ENCODE measurements at regions not wholly inside any gene's neighbourhood (a gene's known extent, or its start where the extent isn't known, plus 50 kb on each side); places are given as distances from the start of the nearest gene placed in this dataset.

DNA sequence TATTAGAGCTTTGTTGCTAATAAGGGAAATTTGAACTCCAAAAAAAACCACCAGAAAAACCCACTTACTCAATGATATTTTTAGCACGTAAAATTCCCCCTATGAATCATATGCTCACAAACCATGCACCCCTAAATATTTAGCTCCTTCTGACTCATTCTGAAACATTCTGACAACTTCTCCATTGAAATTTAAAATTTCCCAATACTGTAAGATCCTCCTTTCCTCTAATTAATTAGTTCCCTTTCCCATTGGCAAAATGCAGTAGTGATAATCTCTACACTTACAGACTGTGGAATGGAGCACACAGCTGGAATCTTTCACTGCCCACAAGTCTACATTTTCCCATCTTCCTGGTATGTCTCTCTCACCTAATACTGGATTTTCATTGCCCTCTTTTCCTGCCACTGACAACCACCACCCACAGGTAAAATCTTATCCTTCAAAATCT is 215.8 kb upstream of the ACVR2A start:
- H3K27ac ChIP-seq: no peak overlapping the region
- H3K4me1 ChIP-seq: no peaks in the 10 kb centered on the region
- ATAC-seq: no peak
- no peak overlapping the region for H3K4me3 ChIP-seq
- H3K36me3 ChIP-seq: no peaks in the 10 kb centered on the region
- no peaks in the 10 kb centered on the region for H3K27me3 ChIP-seq
- TF ChIP-seq POLR2A (IDR thresholded peaks at IDR 0.05): no peak
- no peak for TF ChIP-seq EP300 (IDR thresholded peaks at IDR 0.05)
- TF ChIP-seq, protein P1, sequence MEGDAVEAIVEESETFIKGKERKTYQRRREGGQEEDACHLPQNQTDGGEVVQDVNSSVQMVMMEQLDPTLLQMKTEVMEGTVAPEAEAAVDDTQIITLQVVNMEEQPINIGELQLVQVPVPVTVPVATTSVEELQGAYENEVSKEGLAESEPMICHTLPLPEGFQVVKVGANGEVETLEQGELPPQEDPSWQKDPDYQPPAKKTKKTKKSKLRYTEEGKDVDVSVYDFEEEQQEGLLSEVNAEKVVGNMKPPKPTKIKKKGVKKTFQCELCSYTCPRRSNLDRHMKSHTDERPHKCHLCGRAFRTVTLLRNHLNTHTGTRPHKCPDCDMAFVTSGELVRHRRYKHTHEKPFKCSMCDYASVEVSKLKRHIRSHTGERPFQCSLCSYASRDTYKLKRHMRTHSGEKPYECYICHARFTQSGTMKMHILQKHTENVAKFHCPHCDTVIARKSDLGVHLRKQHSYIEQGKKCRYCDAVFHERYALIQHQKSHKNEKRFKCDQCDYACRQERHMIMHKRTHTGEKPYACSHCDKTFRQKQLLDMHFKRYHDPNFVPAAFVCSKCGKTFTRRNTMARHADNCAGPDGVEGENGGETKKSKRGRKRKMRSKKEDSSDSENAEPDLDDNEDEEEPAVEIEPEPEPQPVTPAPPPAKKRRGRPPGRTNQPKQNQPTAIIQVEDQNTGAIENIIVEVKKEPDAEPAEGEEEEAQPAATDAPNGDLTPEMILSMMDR (IDR thresholded peaks at IDR 0.05): no peak
- no peak for TF ChIP-seq POLR2AphosphoS5 (IDR thresholded peaks at IDR 0.05)
- WGBS, 2 donors (ENCODE audit: low coverage in 1 of 2): 41 to 80% methylated on average over 1 of the region's 1 CpG
- H3K9me3 ChIP-seq: no peaks in the 10 kb centered on the region

DNA sequence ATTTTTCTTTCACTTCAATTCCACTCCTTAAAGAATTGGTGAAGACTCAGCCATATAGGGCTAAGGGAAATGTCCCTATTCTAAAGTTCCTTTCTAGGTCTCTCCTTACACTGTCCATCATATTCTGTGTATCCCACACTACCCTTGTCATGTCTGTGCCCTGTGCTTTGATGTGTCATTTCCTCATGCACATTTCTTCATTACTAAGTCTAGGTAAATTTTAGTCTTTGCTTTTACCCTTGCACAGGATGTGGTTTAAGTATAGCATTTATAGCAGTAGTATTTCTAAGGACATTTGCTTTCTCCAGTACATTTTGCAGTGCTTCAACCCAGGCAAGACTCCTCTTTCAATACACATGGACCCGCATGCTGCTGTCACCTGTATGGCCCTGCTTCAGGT is 221.5 kb upstream of the ACVR2A start:
- Histone ChIP-seq H3K4me1 (no peaks in the 10 kb centered on the region), H3K27me3 (no peaks in the 10 kb centered on the region), H3K9me3 (no peaks in the 10 kb centered on the region), H3K36me3 (no peaks in the 10 kb centered on the region), H3K4me3 (no peak overlapping the region), H3K27ac (no peak overlapping the region)
- ATAC-seq: no peak
- TF ChIP-seq EP300 (IDR thresholded peaks at IDR 0.05) (no peak), POLR2AphosphoS5 (IDR thresholded peaks at IDR 0.05) (no peak), POLR2A (IDR thresholded peaks at IDR 0.05) (no peak)
- TF ChIP-seq, protein P1 (IDR thresholded peaks at IDR 0.05): no peak
- WGBS, 2 donors (ENCODE audit: low coverage in 1 of 2): 89% methylated on average over 1 of the region's 1 CpG; no CpG with 5 or more reads in 1 of the 2 donors

DNA sequence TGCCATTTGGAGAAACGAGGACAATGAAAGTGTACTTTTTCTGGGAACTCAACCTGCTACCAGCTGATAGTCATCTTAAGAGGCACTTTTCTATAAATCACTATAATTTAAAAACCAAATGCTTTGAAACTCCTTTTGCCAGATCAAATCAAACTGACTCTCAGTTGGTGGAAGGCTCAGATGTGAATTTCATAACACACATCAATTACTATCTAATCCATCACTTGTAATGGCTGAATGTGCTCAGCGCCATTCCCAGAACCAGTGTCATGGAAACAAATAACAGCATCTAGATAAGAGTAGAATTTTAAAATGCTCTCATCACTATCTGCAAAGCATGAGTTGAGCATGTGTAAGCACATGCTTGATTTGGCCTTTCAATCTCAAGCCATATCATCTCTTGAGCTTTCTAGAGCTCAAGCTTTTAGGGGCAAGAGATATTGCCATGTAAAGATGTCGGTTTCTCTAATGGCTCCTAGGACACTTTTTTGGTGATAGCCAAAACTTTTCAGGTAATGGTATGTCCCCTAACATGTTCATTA is 223.1 kb upstream of the ACVR2A start:
- TF ChIP-seq EP300 (IDR thresholded peaks at IDR 0.05): no peak
- TF ChIP-seq POLR2A (IDR thresholded peaks at IDR 0.05): no peak
- no peak for TF ChIP-seq POLR2AphosphoS5 (IDR thresholded peaks at IDR 0.05)
- TF ChIP-seq, protein P1 (IDR thresholded peaks at IDR 0.05): no peak
- 66 to 100% methylated on average over 1 to 3 of the region's 3 CpGs for WGBS, 2 donors (ENCODE audit: low coverage in 1 of 2)
- no peak overlapping the region for H3K27ac ChIP-seq
- no peaks in the 10 kb centered on the region for H3K27me3 ChIP-seq
- no peaks in the 10 kb centered on the region for H3K4me1 ChIP-seq
- no peaks in the 10 kb centered on the region for H3K9me3 ChIP-seq
- ATAC-seq: no peak
- no peaks in the 10 kb centered on the region for H3K36me3 ChIP-seq
- H3K4me3 ChIP-seq: no peak overlapping the region

DNA sequence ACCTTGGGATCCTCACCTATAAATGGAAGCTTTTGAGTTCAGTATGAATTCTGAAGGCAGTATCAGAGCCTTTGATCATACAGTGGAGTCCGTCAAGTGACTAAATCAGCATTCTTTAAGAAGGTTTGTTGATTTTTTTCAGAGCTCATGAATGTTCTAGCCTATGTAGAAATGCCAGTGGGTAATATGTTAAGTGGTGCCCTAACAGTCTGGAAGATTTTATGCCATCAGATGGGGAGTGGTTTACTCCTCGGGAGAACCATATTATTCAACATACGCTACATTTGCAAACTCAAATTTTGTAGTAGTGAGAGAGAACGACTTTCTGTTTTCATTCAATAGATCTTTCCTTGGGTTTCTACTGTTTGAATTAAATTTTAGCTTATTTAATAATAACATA is 225.0 kb upstream of the ACVR2A start:
- H3K4me1 ChIP-seq: no peaks in the 10 kb centered on the region

DNA sequence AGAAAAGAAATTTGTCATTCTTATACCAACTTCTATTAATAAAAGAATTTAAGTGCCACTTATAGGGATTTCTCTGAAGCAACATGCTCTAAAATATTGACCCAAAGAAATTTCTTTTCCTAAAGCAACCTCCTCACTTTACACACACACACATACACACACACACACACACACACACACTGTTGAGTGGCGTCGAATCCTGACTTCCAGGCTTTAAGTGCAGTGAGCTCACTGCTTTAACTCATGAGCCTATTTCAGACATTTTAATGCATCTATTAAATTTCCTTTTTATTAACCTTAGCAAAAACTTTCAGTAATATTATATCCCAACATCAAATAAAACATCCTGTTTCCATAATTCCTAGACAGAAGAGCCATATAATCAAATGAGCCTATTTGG is 229.1 kb upstream of the ACVR2A start:
- H3K4me1 ChIP-seq: peaks cover 0 to 19% (median 0%) of the 10 kb centered on the region in 3 donors
- no peak overlapping the region for H3K4me3 ChIP-seq
- no peaks in the 10 kb centered on the region for H3K27me3 ChIP-seq
- TF ChIP-seq POLR2AphosphoS5 (IDR thresholded peaks at IDR 0.05): no peak
- TF ChIP-seq, protein P1 (IDR thresholded peaks at IDR 0.05): no peak
- no peak for TF ChIP-seq EP300 (IDR thresholded peaks at IDR 0.05)
- TF ChIP-seq POLR2A (IDR thresholded peaks at IDR 0.05): no peak
- no peak for ATAC-seq
- no peaks in the 10 kb centered on the region for H3K9me3 ChIP-seq
- no peaks in the 10 kb centered on the region for H3K36me3 ChIP-seq
- H3K27ac ChIP-seq: no peak overlapping the region
- 76 to 81% methylated on average over 2 of the region's 2 CpGs for WGBS, 2 donors (ENCODE audit: low coverage in 1 of 2)

More for the DNA sequence above, 225.0 kb upstream of the ACVR2A start:
- H3K4me3 ChIP-seq: no peak overlapping the region
- 83 to 100% methylated on average over 3 to 4 of the region's 4 CpGs for WGBS, 2 donors (ENCODE audit: low coverage in 1 of 2)
- H3K9me3 ChIP-seq: no peaks in the 10 kb centered on the region
- no peak for TF ChIP-seq EP300 (IDR thresholded peaks at IDR 0.05)
- TF ChIP-seq POLR2AphosphoS5 (IDR thresholded peaks at IDR 0.05): no peak
- TF ChIP-seq POLR2A (IDR thresholded peaks at IDR 0.05): no peak
- TF ChIP-seq, protein P1 (IDR thresholded peaks at IDR 0.05): no peak
- no peaks in the 10 kb centered on the region for H3K36me3 ChIP-seq
- H3K27ac ChIP-seq: no peak overlapping the region
- no peaks in the 10 kb centered on the region for H3K27me3 ChIP-seq
- no peak for ATAC-seq
